K562 (cell line): ENCODE measurements at regions not wholly inside any gene's neighbourhood (a gene's known extent, or its start where the extent isn't known, plus 50 kb on each side); places are given as distances from the start of the nearest gene placed in this dataset.

ENCODE experiments used
- ATAC-seq: fragments of 200-7000 bp; cut with Tn5 transposase; 3 replicates; pipeline ENCODE4 v1.9.1; 2020; ENCODE audit warnings: moderate library complexity
- BruUV-seq: library from RNA; stranded (reverse); fragments of 400-500 nt; replicated peaks from 2 replicates; lab custom pipeline; 2021; lab: Mats Ljungman, UMichigan
- CTCF ChIA-PET: fragments of 300-600 bp; formaldehyde crosslinking; extraction: SDS; loops from one replicate; lab custom pipeline; 2021; ENCODE audit warnings: low intra/inter-chr PET ratio; lab: Yijun Ruan, JAX
- POLR2A ChIA-PET: fragments of 300-600, 350-650 bp; sonication (Branson Sonifier 250); formaldehyde crosslinking; extraction: SDS; loops from one replicate; lab custom pipeline; 2021; ENCODE audit warnings: antibody characterized with exemption, inconsistent platforms; lab: Yijun Ruan, JAX
- DNase-seq, 4 experiments: peaks; one replicate each; pipeline versions ENCODE4 v3.0.0 to v3.0.0-alpha.2; 2011 to 2018; ENCODE audit warnings: low spot score in 3 of 4, mixed read lengths in 3 of 4; ENCODE audit errors: extremely low read depth in 1 of 4
- FAIRE-seq: peaks from 2 replicates; lab custom pipeline; 2011; peaks lifted over from hg19 to GRCh38; lab: Jason Lieb, UNC
- H2AFZ ChIP-seq: 2 replicates; pipeline ENCODE4 v1.6.0; 2011; ENCODE audit warnings: low read depth, low read length, control low read depth, inconsistent platforms
- H3K27ac ChIP-seq: fragments of 200-600 bp; 3 replicates; pipeline ENCODE4 v1.8.0; 2011; ENCODE audit warnings: low read depth, mild to moderate bottlenecking, control low read depth, inconsistent platforms, low read length, moderate library complexity, mixed read lengths; ENCODE audit errors: extremely low read depth
- H3K27me3 ChIP-seq, 2 experiments: fragments of 300-600 bp in 1 of 2; 2 replicates in 1 of 2; 3 replicates in 1 of 2; pipeline versions ENCODE4 v1.6.0 to v1.8.0; 2011; ENCODE audit warnings: inconsistent platforms in 2 of 2, low read length in 2 of 2, mild to moderate bottlenecking in 1 of 2, mixed read lengths in 1 of 2, moderate library complexity in 1 of 2; ENCODE audit not compliant: control insufficient read depth in 2 of 2, insufficient read depth in 2 of 2
- H3K36me3 ChIP-seq: fragments of 300-600 bp; 3 replicates; pipeline ENCODE4 v1.8.0; 2011; ENCODE audit warnings: mild to moderate bottlenecking, low read length, inconsistent platforms; ENCODE audit not compliant: control insufficient read depth, insufficient read depth
- H3K4me1 ChIP-seq, 2 experiments: fragments of 200-600 bp in 1 of 2; replicated peaks in 1 of 2; 2 replicates in 1 of 2; 3 replicates in 1 of 2; pipeline versions ENCODE4 v1.5.1 to v1.8.0; 2011; ENCODE audit warnings: inconsistent platforms in 2 of 2, low read length in 2 of 2, mild to moderate bottlenecking in 1 of 2, mixed read lengths in 1 of 2, moderate library complexity in 1 of 2; ENCODE audit not compliant: control insufficient read depth in 2 of 2, insufficient read depth in 2 of 2
- H3K4me2 ChIP-seq: 2 replicates; pipeline ENCODE4 v1.6.1; 2011; ENCODE audit warnings: low read length, control low read depth, inconsistent platforms, mixed read lengths; ENCODE audit not compliant: insufficient read depth
- H3K4me3 ChIP-seq: fragments of 200-600 bp; sonication (generic), shearing (Covaris generic); 2 replicates; pipeline ENCODE4 v1.5.1; 2016; ENCODE audit warnings: control low read depth, inconsistent platforms
- H3K79me2 ChIP-seq: fragments of 200-600 bp; 3 replicates; pipeline ENCODE4 v1.8.0; 2011; ENCODE audit warnings: low read length, inconsistent platforms; ENCODE audit not compliant: control insufficient read depth, insufficient read depth
- H3K9ac ChIP-seq, 2 experiments: 2 replicates each; pipeline versions ENCODE4 v1.6.0 to v1.6.1; 2011; ENCODE audit warnings: low read depth in 2 of 2, low read length in 2 of 2, control low read depth in 1 of 2, inconsistent platforms in 1 of 2, mild to moderate bottlenecking in 1 of 2, mixed read lengths in 1 of 2; ENCODE audit not compliant: insufficient read depth in 1 of 2
- H3K9me1 ChIP-seq: one replicate; pipeline ENCODE4 v1.6.0; 2011; ENCODE audit warnings: inconsistent platforms, mild to moderate bottlenecking, low read length, moderate library complexity; ENCODE audit not compliant: control insufficient read depth, insufficient read depth
- H3K9me3 ChIP-seq: replicated peaks from 2 replicates; pipeline ENCODE4 v1.5.1; 2011; ENCODE audit warnings: low read depth, low read length, inconsistent platforms; ENCODE audit not compliant: control insufficient read depth, insufficient read depth
- H4K20me1 ChIP-seq: replicated peaks from 2 replicates; pipeline ENCODE4 v1.6.1; 2011; ENCODE audit warnings: low read length, inconsistent platforms, mixed read lengths; ENCODE audit not compliant: control insufficient read depth, insufficient read depth
- BMI1 ChIP-seq: fragments of 150-350 bp; IDR thresholded peaks from 2 replicates; pipeline ENCODE4 v1.6.1; 2014; ENCODE audit warnings: low read length
- CBX3 ChIP-seq, 2 experiments: IDR thresholded peaks; 1 replicate in 1 of 2; 2 replicates in 1 of 2; pipeline ENCODE4 v1.6.1; 2012; ENCODE audit warnings: inconsistent platforms in 2 of 2, low read length in 2 of 2, borderline replicate concordance in 1 of 2, control low read depth in 1 of 2
- CEBPG ChIP-seq, 3 experiments: fragments of 200-800 bp in 1 of 3; sonication (Bioruptor generic) in 1 of 3; sonication (generic) in 1 of 3; formaldehyde crosslinking in 1 of 3; IDR thresholded peaks in 2 of 3; conservative IDR thresholded peaks in 1 of 3; 2 replicates each; pipeline versions ENCODE4 v1.6.1 to v1.8.0; 2016 to 2022; ENCODE audit warnings: missing compliant biosample characterization in 2 of 3, missing genetic modification characterization in 2 of 3, mild to moderate bottlenecking in 1 of 3, missing genetic modification reagents in 1 of 3
- CREB1 ChIP-seq, 2 experiments: sonication (generic) in 1 of 2; formaldehyde crosslinking in 1 of 2; IDR thresholded peaks; 2 replicates each; pipeline versions ENCODE4 v1.6.1 to v1.8.0; 2012 to 2022; ENCODE audit warnings: inconsistent platforms in 1 of 2, mild to moderate bottlenecking in 1 of 2, missing genetic modification reagents in 1 of 2, moderate library complexity in 1 of 2
- CSDE1 ChIP-seq, 2 experiments: fragments of 450-650 bp; IDR thresholded peaks; 2 replicates each; pipeline ENCODE4 v1.6.1; 2016; ENCODE audit warnings: mild to moderate bottlenecking in 1 of 2
- GABPA ChIP-seq: fragments of 200-800 bp; sonication (Bioruptor generic); conservative IDR thresholded peaks from 2 replicates; pipeline ENCODE4 v1.6.1; 2016; ENCODE audit warnings: low read depth, missing genetic modification characterization, missing compliant biosample characterization
- GTF2F1 ChIP-seq: IDR thresholded peaks from 2 replicates; pipeline ENCODE4 v1.6.1; 2011; ENCODE audit warnings: low read depth, low read length, improper control_type of control experiment
- KAT8 ChIP-seq: fragments of 450-650 bp; IDR thresholded peaks from 2 replicates; pipeline ENCODE4 v1.6.1; 2016; ENCODE audit warnings: low read depth, mild to moderate bottlenecking
- NR0B1 ChIP-seq: fragments of 450-650 bp; IDR thresholded peaks from one replicate; pipeline ENCODE4 v1.6.1; 2018; ENCODE audit warnings: mild to moderate bottlenecking, moderate library complexity; ENCODE audit not compliant: partially characterized antibody
- PATZ1 ChIP-seq: fragments of 250-450 bp; sonication (Bioruptor Pico); IDR thresholded peaks from 2 replicates; pipeline ENCODE4 v1.5.0; 2020; ENCODE audit warnings: mild to moderate bottlenecking, borderline replicate concordance
- WHSC1 ChIP-seq: IDR thresholded peaks from one replicate; pipeline ENCODE4 v1.6.1; 2012; ENCODE audit warnings: low read length, control low read depth, inconsistent platforms
- ZNF354B ChIP-seq: fragments of 250-450 bp; sonication (Bioruptor Pico); IDR thresholded peaks from 2 replicates; pipeline ENCODE4 v1.4.0; 2020
- ZNF764 ChIP-seq: fragments of 250-450 bp; sonication (Bioruptor Pico); IDR thresholded peaks from 2 replicates; pipeline ENCODE4 v1.4.0; 2020; ENCODE audit warnings: low read depth, mild to moderate bottlenecking, moderate library complexity
- WGBS: fragments of 100-300 bp; shearing (Covaris generic); methylation state at CpG from one replicate; pipeline ENCODE4 v1.1.6; 2016; ENCODE audit warnings: low coverage, mixed read lengths; ENCODE audit not compliant: insufficient coverage; ENCODE audit errors: missing lambda C conversion rate; 5-methylcytosine and 5-hydroxymethylcytosine counted together
- in situ Hi-C: fragments of 300-500 bp; cut with MboI; formaldehyde crosslinking; loops from 4 replicates; pipeline ENCODE4 v1.15.0; 2018; ENCODE audit warnings: inconsistent platforms, mixed read lengths
- intact Hi-C: fragments of 100-400 bp; cut with micrococcal nuclease; formaldehyde crosslinking; loops from 2 replicates; pipeline ENCODE4 v1.14.2; 2022
- TF ChIP-seq, protein P1 (sequence below): IDR thresholded peaks from 2 replicates; pipeline ENCODE4 v1.6.1; 2012; ENCODE audit warnings: low read depth, low read length, improper control_type of control experiment, borderline replicate concordance

GRCh38 chr4:126440297-126440696 is 1125.5 kb downstream of the FAT4 start (continued):
- TF ChIP-seq CBX3 (IDR thresholded peaks at IDR 0.05; ENCODE audit: borderline replicate concordance in 1 of 2, low read length in 2 of 2): no peak
- no peak for TF ChIP-seq GABPA (tag)
- no peak for TF ChIP-seq GTF2F1
- no peak for TF ChIP-seq KAT8
- no peak for TF ChIP-seq CEBPG (CRISPR knock-in tag; IDR thresholded peaks at IDR 0.05)
- TF ChIP-seq CEBPG (tag; conservative IDR thresholded peaks at IDR 0.05 in 1 of 2, IDR thresholded peaks at IDR 0.05 in 1 of 2): no peak
- no peak for TF ChIP-seq ZNF354B (CRISPR knock-in tag)
- no peak for TF ChIP-seq BMI1
- no peak for TF ChIP-seq NR0B1

DNA sequence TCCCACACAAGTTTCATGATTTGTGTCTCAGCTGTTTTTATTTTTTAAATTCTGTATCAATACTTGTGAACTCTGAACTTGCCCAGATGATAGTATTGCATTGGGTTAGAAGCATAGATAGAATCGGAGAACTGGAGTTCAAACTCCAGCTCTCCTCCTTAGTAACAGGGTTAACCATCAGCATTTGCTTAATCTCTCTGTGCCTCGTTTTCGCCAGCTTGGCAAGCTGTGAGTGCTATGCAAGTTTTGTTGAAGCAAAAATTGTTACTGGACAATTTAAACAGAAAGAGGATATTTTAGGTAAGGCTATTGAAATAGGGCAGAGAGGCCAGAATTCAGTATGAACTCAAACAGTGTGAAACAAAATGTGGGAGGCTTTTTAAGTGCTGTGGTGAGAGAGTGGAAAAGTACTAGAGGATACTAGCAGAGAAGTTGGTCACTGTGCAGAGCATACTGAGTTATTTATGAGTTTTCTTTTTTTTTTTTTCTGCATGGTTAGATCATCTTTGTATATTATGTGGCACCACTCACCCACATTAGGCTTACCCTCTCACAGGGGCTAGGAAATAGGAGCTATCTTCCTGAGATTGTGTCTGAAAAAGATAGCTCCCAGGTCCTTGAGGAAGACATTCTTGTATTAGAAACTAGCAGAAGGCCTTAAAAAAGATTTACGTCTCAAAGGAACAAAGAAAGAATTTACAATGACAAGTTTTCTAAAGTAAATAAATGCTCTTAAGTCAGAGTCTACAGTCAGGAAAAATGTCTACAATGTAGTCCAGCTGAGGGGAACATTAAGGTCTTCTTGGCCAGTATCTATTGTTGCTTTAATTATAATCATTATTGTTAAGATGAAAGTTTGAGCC is 1126.6 kb downstream of the FAT4 start:
- Histone ChIP-seq H3K27me3 (no peaks in the 10 kb centered on the region), H3K27ac (no peak overlapping the region), H4K20me1 (no peaks in the 10 kb centered on the region), H2AFZ (no peak overlapping the region), H3K9ac (no peak overlapping the region), H3K36me3 (peaks cover 28% of the 10 kb centered on the region; the same call in 2 of the 3 replicates), H3K9me3 (no peaks in the 10 kb centered on the region), H3K4me3 (no peak overlapping the region), H3K4me2 (no peak overlapping the region), H3K9me1 (no peaks in the 10 kb centered on the region), H3K79me2 (no peaks in the 10 kb centered on the region), H3K4me1 (no peaks in the 10 kb centered on the region)
- ChIA-PET POLR2A (no interaction called here), CTCF (no interaction called here)
- FAIRE-seq (no peak), DNase-seq (no peak), ATAC-seq (no peak)
- in situ Hi-C loops (no loop called here), intact Hi-C loops (no loop called here)
- 81% methylated on average over 4 of the region's 4 CpGs for WGBS
- BruUV-seq: no TSS peak
- TF ChIP-seq, protein P1, sequence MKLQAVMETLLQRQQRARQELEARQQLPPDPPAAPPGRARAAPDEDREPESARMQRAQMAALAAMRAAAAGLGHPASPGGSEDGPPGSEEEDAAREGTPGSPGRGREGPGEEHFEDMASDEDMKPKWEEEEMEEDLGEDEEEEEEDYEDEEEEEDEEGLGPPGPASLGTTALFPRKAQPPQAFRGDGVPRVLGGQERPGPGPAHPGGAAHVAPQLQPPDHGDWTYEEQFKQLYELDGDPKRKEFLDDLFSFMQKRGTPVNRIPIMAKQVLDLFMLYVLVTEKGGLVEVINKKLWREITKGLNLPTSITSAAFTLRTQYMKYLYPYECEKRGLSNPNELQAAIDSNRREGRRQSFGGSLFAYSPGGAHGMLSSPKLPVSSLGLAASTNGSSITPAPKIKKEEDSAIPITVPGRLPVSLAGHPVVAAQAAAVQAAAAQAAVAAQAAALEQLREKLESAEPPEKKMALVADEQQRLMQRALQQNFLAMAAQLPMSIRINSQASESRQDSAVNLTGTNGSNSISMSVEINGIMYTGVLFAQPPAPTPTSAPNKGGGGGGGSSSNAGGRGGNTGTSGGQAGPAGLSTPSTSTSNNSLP: no peak
- no peak for TF ChIP-seq CSDE1 (IDR thresholded peaks at IDR 0.05)
- TF ChIP-seq PATZ1 (CRISPR knock-in tag): no peak
- no peak for TF ChIP-seq ZNF764 (CRISPR knock-in tag)
- TF ChIP-seq CREB1 (IDR thresholded peaks at IDR 0.05): no peak
- TF ChIP-seq CREB1 (CRISPR knock-in tag; IDR thresholded peaks at IDR 0.05): no peak
- TF ChIP-seq WHSC1: no peak
